ENCODE measurements at regions not wholly inside any gene's neighbourhood (a gene's known extent, or its start where the extent isn't known, plus 50 kb on each side); places are given as distances from the start of the nearest gene placed in this dataset.

DNA sequence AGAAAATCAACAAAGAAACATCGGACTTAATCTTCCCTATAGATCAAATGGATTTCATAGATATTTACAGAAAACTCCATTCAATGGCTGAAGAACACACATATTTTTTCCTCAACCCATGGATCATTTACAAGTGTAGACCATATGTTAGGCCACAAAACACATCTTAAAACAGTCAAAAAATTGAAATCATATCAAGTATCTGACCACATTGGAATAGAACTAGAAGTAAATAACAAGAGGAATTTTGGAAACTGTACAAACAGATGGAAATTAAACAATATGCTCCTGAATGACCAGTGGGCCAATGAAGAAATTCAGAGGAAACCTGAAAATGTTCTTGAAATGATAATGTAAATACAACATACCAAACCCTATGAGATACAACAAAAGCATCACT is 323.1 kb upstream of the GPR149 start:
- no peak for DNase-seq

DNA sequence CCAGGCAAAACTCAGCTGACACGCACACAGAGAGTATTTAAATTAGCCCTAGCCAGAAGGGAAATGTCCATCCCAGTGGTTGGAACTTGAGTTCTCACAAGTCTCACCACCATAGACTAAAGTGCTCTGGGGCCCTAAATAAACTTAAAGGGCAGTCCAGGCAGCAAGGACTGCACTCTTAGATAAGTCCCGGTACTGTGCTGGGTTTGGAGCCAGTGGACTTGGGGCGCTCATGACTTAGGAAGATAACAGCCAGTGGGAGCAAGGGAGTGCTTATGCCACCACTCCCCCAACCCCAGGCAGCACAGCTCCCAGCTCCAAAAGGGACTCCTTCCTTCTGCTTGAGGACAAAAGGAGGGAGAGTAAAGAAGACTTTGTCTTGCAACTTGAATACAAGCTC is 319.5 kb upstream of the GPR149 start:
- no peak for DNase-seq

DNA sequence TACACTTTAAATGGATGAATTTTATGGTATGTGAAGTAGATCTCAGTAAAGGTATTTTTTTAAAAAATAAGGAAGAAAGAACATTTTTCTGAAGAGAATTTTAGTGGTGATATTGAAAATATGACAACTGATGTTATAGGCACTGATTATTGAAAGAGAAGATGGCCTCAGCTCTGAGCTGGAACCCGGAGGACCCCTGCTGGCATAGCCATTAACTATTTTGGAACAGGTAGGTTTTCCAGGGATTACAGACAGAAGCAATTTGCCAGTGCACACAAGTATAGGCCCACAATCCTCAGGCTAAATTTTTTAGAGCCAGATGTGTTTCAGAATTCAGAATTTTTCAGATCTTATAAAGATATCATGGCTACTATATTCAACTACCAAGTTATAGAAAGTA is 315.9 kb upstream of the GPR149 start:
- no peak for DNase-seq

DNA sequence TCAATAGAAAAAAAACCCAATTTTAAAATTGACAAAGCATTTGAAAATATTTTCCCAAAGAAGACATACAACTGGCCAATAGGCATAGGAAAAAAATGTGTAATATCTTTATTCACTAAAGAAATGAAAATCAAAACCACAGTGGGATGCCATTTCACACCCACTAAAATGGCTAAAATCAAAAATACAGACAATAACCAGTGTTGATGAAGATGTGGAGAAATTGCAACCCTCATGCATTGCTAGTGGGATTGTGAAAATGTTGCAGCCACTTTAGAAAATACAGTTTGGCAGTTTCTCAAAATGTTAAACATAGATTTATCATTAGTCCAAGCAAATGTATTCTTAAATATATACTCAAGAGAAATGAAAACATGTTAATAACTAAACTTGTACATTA is 315.1 kb upstream of the GPR149 start:
- no peak for DNase-seq

DNA sequence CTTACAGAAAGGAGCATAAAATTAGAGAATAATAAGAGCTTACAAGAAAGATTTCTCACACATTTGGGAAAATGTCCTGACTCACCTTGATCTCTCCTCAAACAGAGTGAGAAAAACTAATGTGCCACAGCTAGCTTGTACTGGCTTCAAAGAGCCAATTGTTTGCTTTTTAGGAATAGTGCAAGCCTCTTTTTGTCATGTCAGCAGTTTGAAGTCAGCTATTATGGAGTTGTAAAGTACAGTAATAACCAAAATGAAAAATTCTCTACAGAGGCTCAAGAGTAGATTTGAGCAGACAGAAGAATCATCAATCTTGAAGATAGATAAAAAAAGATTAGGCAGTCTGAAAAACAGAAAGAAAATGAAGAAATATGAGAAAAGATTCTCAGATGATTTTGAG is 313.4 kb upstream of the GPR149 start:
- no peak for DNase-seq

DNA sequence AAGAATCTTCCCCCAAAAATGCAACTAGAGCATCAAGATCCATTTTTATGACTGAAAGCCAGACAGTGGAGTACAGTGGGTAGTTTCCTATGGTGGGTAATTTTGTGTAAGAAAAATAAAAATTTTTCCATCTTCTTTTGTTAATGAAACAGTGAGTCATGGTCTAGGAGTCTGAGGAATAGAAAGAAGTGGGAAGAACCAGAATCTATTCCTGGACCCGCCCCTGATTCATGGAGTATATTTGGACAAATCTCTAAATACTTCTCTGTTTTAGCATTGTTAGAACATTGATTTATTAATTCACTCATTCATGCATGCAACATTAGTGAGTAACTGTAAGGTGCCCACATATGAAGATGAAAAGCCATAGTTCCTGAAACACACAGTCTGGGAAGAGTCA is 304.5 kb upstream of the GPR149 start:
- DNase-seq = no peak

DNA sequence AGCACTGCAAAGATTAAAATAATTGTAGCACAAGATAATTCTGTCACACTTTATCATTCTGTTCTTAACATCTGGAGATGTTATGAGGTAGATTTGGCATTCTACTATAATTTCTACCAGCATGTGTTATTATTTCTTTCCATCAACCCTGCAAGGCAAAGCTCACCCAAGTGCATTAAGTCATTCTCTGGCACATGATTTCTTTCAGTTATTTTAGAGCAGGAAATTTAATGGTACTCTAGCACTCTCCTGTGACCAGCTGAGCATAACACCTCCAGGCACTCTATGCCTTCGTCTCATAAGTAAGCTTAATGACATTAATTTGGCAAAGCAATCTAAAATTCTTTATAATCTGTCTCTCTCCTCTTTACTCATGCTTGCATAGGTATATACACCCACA is 300.2 kb upstream of the GPR149 start:
- no peak for DNase-seq

DNA sequence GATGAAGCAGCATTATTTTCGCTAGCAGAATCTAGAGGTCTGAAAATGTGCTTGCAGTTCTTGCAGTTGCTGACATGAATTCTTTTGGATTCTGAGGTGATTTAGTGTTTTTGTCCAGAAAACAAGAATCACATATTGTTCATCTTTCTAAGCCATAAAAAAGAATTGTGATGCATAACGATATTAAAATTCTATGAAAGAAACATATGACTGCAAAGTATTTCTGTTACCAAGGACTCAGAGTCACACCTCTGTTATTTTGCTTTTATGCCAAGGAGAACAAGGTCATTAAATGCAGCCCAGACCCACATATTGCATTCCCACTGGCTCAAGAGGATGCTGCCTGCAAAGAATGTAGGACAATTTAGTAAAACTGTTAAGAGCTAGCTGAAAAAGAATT is 299.8 kb upstream of the GPR149 start:
- no peak for DNase-seq

DNA sequence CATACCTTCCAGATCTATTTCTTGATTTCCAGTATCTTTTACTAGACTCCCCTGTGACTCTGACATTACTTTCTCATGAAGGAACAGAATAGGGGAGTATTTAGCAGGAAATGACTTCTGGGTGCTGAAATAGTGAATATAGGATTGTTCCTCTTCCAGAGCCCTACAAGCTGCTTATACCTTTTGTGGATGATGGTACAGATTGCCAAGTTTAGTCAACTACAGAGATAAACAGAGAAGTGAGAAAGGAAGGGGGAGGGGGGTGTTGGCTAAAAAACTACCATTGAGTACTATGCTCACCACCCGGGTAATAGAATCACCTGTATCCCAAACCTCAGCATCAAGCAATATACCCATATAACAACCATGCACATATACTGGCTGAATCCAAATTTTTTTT is 298.3 kb upstream of the GPR149 start:
- no peak for DNase-seq

DNA sequence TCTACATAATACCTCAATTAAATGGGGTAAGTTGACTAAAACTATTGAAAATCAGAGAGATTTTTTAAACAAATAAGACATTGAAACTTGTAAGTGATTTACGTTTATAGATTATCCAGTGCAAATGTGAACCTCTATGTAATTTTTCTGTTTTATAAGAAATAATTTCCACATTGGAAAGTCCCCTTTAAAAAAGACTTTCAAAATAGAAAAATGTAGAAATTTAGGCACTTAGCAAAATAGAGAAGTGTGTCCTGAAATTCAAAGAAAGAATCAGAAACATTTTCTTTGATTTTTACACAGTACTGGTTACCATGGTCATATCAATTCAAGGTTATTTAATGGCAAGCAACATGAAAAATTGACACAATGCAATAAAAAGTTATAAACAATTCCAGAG is 290.9 kb upstream of the GPR149 start:
- DNase-seq = no peak

DNA sequence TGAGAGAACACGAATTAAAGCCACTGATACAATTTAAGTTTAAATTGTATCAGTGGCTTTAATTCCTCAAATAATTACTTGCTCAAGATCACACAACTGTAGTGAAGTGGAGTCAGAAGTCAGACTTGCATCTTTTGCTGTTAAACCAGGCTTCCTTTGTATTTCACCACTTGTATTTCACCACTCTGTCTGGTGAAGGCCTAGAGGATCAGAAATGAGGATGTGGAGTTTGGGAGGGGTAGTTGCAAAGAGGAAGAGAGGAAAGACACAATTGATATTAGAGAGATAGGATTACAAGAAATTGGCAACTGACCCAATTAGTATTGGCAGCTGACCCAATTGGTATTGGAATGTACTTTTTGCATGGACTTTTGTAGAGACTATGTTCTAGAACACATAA is 288.1 kb upstream of the GPR149 start:
- no peak for DNase-seq

DNA sequence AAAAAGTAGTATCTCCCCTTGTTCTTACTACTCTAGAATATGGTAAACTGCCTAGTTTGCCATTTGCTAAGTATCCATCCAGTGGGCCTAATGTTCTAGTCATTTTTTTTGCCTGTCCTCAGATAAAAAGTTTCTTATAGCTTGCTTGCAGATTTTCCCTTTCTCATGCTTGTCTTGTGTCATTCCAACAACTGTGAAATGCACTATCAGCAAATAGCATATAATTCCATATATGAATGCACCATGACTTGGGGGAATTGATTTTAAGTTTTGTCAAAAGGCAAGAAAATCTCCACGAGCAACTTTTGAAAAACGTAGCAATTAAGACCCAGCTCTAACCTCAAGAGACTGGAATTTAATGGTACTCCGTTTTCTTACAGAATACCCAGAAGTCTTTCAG is 286.2 kb upstream of the GPR149 start:
- DNase-seq = no peak

DNA sequence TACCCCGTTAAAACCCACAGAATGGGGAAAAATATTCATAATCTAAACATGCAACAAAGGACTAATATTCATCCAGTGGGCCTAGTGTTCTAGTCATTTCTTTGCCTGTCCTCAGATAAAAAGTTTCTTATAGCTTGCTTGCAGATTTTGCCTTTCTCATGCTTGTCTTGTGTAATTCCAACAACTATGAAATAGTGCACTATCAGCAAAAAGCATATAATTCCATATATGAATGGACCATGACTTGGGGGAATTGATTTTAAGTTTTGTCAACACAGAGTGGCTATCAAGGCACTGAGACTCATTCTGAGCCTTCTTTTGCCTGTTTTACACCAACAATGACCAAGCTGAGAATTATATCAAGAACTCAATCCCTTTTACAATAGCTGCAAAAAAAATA is 278.6 kb upstream of the GPR149 start:
- no peak for DNase-seq

DNA sequence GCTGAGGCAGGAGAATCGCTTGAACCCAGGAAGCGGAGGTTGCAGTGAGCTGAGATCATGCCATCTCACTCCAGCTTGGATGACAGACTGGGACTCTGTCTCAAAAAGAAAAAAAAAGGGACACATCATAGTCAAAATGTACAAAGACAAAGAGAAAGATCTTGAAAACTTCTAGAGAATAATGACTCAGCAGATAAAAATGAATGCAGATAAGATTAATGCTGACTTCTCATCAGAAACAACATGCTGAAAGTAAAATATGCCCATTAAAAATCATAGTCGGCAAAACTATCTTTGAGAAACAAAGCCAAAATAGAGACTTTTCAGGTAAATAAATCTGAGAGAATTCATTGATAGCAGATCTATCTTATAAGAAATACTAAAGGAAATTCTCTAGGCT is 271.1 kb upstream of the GPR149 start:
- DNase-seq = no peak

DNA sequence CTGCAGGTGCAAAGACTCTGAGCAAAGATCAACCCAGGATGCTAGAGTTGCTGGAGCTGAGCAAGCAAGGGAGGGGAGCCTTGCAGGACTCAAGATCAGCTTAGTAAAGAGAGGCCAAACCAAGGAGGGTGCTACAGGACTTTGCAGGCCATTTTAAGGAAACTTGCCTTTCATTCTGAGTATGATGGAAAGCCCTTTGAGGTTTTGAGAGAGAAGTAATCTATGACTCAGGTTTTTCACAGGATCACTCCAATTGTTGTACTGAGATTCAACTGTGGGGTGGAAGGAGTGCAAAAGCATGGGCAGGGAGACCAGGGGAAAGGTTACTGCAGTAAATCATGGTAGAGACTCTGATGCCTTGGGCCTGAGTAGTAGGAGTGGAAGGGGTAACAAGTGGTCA is 260.4 kb upstream of the GPR149 start:
- DNase-seq = no peak

DNA sequence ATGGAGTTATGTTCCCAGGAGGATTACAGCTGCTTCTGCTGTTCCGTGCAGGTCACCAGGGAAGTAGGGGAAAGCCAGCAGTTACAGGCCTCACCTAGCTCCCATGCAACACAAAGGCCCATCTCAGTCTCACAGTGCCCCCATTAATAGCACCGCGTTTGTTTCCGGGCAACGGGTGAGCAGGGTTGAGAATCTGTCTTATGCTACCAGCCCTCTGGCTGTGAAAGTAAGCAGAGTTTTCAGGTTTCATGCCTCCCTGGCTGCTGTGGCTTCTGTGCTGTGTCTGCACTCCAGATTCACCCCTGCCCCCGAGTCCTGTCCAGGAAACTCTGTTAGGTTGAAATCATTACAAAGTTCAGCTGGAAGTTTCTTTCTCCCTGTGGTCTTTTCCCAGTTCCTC is 254.4 kb upstream of the GPR149 start:
- no peak for DNase-seq

DNA sequence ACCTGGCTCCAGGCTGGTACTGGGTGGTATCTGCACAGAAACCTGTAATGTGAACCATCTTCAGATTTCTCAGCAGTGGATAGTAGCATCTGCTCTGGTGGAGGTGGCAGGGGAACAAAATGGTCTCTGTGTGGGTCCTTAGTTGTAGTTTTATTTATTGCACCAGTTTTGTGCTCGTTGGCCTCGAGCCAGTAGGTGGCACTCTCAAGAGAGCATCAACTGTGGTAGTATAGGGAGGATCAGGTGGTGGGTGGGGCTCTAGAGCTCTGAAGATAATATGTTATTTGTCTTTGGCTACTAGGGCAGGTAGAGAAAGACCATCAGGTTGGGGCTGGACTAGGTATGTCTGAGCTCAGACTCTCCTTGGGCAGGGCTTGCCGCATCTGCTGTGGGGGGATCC is 254.0 kb upstream of the GPR149 start:
- DNase-seq = no peak

DNA sequence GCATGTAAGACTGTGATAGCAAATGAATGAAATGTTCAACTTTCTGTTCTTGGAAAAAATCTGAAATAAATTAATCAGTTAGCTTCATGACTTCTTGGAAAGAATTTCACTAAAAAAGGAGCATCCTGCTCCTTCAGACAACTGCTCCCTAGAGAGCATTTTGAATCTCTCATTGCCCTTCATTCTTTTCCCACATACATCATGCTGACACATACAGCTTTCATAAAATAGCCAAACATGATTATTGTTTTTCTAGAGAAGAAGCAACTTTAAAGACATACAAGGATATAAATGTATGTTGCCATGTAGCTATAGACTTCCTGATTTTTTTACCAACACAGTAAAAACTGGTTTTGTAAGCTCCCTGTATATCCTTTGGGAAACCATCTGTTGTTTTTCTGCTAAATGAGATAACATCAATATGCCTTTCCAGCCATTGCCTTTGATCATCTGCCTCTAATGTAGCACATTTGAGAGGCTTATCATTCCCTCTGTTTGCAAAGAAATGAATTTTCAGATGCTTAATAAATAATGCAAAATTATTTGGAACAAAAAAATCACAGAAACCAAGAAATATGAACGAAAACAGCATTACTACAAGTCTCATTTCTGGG is 248.2 kb upstream of the GPR149 start:
- DNase-seq = no peak

DNA sequence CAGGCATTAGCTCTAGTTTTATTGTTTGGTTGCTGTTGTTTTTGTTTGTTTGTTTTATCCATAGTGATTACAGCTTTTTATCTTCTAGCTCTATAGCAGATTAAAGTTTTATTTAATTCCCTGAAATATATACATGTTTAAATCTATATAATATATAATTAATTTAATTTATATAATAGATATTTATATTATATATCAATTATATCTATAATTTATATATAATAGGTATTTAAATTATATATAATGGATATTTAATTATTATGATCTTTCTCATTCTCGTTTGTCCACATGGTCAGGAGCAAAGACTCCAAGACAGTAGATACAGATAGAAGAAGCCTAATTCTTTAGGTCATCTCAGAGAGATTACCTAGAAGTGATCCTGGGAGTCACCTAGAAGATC is 238.8 kb upstream of the GPR149 start:
- no peak for DNase-seq

DNA sequence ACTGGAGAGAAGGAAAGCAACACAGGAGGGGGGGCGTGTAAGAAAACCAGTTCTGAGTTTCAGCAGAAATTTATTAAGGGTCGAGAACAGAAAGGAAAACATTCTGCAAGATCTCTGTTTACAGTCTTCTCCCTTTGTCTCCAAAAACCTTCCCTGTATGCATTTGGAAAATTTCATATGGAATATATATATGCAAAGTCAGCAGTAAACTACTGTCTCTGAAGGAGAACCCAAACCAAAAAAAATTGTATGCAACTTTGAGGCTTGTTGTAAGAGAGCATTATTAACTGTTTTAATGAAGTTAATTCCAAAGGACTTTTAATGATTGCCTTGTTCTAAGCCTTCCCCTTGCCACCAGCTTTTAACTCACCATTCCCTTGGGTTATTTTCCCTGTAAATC is 238.2 kb upstream of the GPR149 start:
- DNase-seq = no peak

DNA sequence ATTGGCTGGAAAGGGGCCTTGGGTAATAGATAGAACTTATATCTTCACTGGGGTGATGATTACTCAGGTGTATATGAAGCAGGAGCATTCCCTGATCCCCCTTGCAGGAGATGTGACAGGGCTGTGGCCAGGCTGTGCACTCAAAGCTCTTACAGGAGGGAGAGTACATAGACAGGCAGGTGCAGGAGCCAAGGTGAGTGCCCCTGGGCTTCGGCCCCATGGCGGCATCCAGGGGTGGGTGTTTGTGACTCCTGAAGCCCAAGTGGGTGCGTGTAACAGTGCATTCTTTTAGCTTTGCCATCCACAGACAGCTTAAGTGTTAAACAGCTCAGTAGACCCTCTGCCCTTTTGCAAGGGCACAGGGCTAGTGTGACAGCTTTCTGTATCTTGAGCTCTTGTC is 236.6 kb upstream of the GPR149 start:
- no peak for DNase-seq

DNA sequence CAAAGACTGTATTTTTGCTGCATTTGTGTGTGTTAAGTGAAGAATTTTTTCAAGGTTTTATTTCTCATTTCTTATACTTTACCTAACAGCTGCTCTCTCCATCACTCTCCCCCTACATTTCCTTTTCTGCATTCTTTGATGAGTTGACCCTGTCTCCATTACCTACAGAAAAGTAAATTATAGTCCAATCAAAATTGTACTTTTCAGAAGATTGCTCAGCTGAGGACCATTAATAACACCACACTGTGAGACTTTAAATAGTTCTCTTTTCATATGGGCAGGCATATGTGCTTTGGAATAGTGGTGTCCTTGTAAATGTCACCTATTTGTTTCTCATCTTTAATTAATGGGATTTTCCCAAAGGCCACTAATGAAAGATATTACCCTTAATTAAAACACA is 234.7 kb upstream of the GPR149 start:
- DNase-seq = no peak

DNA sequence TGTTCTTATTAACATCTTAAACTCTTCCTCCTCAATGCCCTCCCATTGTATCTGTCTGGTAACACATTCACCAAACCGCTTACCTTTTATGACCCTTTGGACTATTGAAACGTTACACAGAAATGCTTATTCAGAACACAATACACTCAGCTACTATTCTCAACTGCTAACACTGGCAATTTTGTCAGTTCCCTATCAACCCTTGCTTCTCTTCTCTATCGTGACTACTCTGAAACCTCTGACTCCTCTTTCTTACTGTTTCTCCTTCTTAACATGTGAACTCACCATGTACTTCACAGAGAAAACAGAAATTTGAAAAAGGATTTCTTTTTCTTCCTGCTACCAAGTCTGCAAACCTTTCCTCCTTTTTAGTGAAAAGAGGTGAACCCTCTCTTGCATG is 232.9 kb upstream of the GPR149 start:
- no peak for DNase-seq

DNA sequence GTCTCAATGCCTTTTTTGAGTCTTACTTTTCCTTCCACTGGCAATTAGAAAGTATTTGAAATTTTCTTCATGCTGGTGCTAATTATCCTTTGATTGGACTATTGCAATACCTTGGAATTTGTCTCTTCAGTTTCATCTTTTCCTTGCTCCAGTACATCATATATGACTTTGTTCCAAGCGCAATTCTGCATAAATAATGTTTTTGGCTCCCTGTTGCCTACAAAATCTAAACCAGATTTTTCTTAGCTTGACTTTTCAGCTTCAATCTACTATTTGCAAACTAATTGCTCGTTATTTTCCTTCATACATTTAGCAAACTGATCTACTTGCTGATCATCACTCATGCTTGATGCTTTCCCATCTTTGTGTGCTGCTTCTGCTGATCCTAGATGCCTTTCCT is 230.8 kb upstream of the GPR149 start:
- no peak for DNase-seq

DNA sequence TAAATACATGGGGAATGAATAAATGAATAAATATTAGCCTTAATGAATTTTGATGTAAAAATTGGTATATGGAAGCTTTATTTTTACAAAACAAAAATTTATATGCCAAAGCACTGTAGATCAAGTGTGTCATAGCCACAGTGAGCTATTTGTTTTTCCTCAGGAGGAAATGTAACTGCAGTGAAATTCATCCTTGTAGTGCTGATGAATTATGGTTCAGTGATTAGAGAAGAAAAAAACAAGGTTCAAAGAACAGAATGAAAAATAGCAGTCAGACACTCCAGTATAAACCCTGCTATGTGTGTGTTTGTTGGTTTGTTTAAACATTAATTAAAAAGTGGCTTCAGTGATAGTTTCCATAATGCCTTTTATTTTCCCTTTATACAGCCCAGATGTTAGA is 228.0 kb upstream of the GPR149 start:
- no peak for DNase-seq

DNA sequence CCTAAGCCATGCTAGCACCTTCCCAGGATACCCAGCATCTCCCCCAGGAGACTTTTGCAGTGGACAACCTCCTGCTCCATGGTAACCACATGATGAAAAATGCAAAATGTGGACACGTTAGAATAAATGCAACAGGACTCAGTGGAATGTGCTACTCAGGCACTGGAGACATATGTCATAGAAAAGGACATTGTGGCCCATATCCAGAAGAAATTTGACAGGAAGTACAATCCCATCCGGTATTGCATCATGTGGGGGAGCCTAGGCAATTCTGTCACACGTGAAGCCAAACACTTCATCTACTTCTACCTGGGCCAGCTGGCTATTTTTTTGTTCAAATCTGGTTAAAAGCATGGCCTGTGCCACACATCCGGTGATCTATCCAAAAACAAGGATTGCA is 227.2 kb upstream of the GPR149 start:
- no peak for DNase-seq
